Panc1 (cell line): ENCODE measurements at regions not wholly inside any gene's neighbourhood (a gene's known extent, or its start where the extent isn't known, plus 50 kb on each side); places are given as distances from the start of the nearest gene placed in this dataset.

Experiments
- ATAC-seq: fragments of 200-7000 bp; cut with Tn5 transposase; 2 replicates; pipeline ENCODE4 v1.9.1; 2020; ENCODE audit warnings: mild to moderate bottlenecking, moderate library complexity
- BruUV-seq: library from RNA; stranded (reverse); fragments of 400-500 nt; replicated peaks from 2 replicates; lab custom pipeline; 2021; lab: Mats Ljungman, UMichigan
- CTCF ChIA-PET: fragments of 300-600 bp; sonication (Branson Sonifier 250); formaldehyde crosslinking; loops from one replicate; lab custom pipeline; 2022; ENCODE audit warnings: antibody characterized with exemption; lab: Charles Lee
- POLR2A ChIA-PET: fragments of 300-600 bp; sonication (Branson Sonifier 250); formaldehyde crosslinking; loops from one replicate; lab custom pipeline; 2022; ENCODE audit warnings: antibody characterized with exemption; lab: Charles Lee
- DNase-seq: peaks from one replicate; pipeline ENCODE4 v3.0.0-alpha.2; 2010; ENCODE audit warnings: low read depth, low spot score
- H3K27ac ChIP-seq: 2 replicates; pipeline ENCODE4 v1.5.1; 2011; ENCODE audit warnings: mild to moderate bottlenecking, low read length, inconsistent platforms
- H3K27me3 ChIP-seq: fragments of 200-500 bp; sonication (Bioruptor generic); 2 replicates; pipeline ENCODE4 v1.6.0; 2014; ENCODE audit warnings: low read length, inconsistent platforms; ENCODE audit not compliant: control insufficient read depth, insufficient read depth
- H3K36me3 ChIP-seq: fragments of 200-500 bp; sonication (Bioruptor generic); 2 replicates; pipeline ENCODE4 v1.5.1; 2014; ENCODE audit warnings: inconsistent platforms, mild to moderate bottlenecking, low read length, moderate library complexity; ENCODE audit not compliant: control insufficient read depth, insufficient read depth
- H3K4me1 ChIP-seq: 2 replicates; pipeline ENCODE4 v1.5.1; 2011; ENCODE audit warnings: inconsistent platforms, mild to moderate bottlenecking, low read length, moderate library complexity; ENCODE audit not compliant: control insufficient read depth, insufficient read depth
- H3K4me3 ChIP-seq, 2 experiments: 2 replicates each; pipeline ENCODE4 v1.5.1; 2011 to 2012; ENCODE audit warnings: low read depth in 2 of 2, low read length in 2 of 2, mild to moderate bottlenecking in 2 of 2, inconsistent platforms in 1 of 2, moderate library complexity in 1 of 2
- H3K9me3 ChIP-seq: fragments of 200-500 bp; sonication (Bioruptor generic); 2 replicates; pipeline ENCODE4 v1.5.1; 2014; ENCODE audit warnings: low read depth, mild to moderate bottlenecking, inconsistent platforms, low read length, moderate library complexity; ENCODE audit not compliant: control insufficient read depth, insufficient read depth
- POLR2AphosphoS5 ChIP-seq: IDR thresholded peaks from 2 replicates; pipeline ENCODE4 v1.6.1; 2012; ENCODE audit warnings: mild to moderate bottlenecking, low read depth, low read length, moderate library complexity
- SIN3A ChIP-seq: IDR thresholded peaks from 2 replicates; pipeline ENCODE4 v1.6.1; 2012; ENCODE audit warnings: low read depth, mild to moderate bottlenecking, low read length, moderate library complexity, borderline replicate concordance; ENCODE audit not compliant: insufficient read depth
- TCF7L2 ChIP-seq: IDR thresholded peaks from 2 replicates; pipeline ENCODE4 v1.6.1; 2011; ENCODE audit warnings: mild to moderate bottlenecking, low read depth, low read length, inconsistent platforms
- in situ Hi-C: cut with HindIII; loops from 2 replicates; pipeline ENCODE4 v1.10.0; 2016; ENCODE audit warnings: low sequenced_read_pairs, low pct_unique_long_range_greater_than_20kb
- intact Hi-C: fragments of 100-400 bp; cut with micrococcal nuclease; formaldehyde crosslinking; loops from one replicate; pipeline ENCODE4 v1.10.0; 2022; ENCODE audit not compliant: unreplicated experiment
- TF ChIP-seq, protein P1 (sequence below): fragments of 450-650 bp; IDR thresholded peaks from 2 replicates; pipeline ENCODE4 v1.5.1; 2017; ENCODE audit warnings: mild to moderate bottlenecking
- TF ChIP-seq, protein P2 (sequence below), 2 experiments: IDR thresholded peaks; 2 replicates each; pipeline ENCODE4 v1.6.1; 2011 to 2012; ENCODE audit warnings: low read depth in 2 of 2, control low read depth in 1 of 2, low read length in 1 of 2, mild to moderate bottlenecking in 1 of 2, moderate library complexity in 1 of 2; ENCODE audit not compliant: insufficient read depth in 1 of 2

DNA sequence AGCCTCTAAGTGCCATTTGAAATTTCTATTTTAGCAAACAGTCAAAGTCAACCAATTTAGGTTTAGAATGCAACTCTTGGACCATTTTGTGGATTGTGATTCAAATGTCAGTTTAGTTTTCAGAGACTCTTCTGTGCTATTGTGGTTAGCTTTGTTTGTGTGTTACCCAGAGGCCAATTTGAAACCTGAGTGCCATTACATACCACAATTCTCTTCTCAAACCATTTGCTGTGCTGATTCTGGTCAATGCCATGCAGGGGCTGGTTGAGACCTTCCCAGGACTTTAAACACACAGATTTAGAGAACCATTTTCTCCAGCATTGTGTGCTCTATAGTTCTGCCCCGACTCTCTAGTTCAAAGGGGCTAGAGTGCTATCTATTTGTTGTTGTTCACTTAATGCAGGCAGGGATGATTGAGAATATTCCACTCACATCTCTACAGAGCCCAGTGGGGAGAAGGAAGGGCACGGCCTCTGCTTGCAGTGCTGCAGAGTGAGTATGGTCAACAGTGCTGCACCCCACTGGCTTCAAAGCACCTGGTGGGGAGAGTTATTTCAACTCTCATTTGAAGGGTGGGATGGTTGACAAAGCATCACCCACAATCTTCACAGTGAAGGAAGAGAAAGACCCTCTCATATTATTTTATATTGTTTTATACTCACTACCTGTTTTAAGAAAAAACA is 738.2 kb downstream of the COL12A1 start:
- ATAC-seq (no peak), DNase-seq (no peak)
- H3K27me3 ChIP-seq = no peaks in the 10 kb centered on the region
- ChIA-PET CTCF (no interaction called here), POLR2A (no interaction called here)
- TF ChIP-seq TCF7L2 (no peak), SIN3A (no peak), POLR2AphosphoS5 (no peak)
- TF ChIP-seq, protein P1, sequence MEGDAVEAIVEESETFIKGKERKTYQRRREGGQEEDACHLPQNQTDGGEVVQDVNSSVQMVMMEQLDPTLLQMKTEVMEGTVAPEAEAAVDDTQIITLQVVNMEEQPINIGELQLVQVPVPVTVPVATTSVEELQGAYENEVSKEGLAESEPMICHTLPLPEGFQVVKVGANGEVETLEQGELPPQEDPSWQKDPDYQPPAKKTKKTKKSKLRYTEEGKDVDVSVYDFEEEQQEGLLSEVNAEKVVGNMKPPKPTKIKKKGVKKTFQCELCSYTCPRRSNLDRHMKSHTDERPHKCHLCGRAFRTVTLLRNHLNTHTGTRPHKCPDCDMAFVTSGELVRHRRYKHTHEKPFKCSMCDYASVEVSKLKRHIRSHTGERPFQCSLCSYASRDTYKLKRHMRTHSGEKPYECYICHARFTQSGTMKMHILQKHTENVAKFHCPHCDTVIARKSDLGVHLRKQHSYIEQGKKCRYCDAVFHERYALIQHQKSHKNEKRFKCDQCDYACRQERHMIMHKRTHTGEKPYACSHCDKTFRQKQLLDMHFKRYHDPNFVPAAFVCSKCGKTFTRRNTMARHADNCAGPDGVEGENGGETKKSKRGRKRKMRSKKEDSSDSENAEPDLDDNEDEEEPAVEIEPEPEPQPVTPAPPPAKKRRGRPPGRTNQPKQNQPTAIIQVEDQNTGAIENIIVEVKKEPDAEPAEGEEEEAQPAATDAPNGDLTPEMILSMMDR = no peak
- TF ChIP-seq, protein P2, sequence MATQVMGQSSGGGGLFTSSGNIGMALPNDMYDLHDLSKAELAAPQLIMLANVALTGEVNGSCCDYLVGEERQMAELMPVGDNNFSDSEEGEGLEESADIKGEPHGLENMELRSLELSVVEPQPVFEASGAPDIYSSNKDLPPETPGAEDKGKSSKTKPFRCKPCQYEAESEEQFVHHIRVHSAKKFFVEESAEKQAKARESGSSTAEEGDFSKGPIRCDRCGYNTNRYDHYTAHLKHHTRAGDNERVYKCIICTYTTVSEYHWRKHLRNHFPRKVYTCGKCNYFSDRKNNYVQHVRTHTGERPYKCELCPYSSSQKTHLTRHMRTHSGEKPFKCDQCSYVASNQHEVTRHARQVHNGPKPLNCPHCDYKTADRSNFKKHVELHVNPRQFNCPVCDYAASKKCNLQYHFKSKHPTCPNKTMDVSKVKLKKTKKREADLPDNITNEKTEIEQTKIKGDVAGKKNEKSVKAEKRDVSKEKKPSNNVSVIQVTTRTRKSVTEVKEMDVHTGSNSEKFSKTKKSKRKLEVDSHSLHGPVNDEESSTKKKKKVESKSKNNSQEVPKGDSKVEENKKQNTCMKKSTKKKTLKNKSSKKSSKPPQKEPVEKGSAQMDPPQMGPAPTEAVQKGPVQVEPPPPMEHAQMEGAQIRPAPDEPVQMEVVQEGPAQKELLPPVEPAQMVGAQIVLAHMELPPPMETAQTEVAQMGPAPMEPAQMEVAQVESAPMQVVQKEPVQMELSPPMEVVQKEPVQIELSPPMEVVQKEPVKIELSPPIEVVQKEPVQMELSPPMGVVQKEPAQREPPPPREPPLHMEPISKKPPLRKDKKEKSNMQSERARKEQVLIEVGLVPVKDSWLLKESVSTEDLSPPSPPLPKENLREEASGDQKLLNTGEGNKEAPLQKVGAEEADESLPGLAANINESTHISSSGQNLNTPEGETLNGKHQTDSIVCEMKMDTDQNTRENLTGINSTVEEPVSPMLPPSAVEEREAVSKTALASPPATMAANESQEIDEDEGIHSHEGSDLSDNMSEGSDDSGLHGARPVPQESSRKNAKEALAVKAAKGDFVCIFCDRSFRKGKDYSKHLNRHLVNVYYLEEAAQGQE (IDR thresholded peaks at IDR 0.05; ENCODE audit: insufficient read depth in 1 of 2, low read depth in 2 of 2, low read length in 1 of 2) = no peak
- no peak overlapping the region for H3K27ac ChIP-seq
- H3K9me3 ChIP-seq = no peaks in the 10 kb centered on the region
- no peaks in the 10 kb centered on the region for H3K36me3 ChIP-seq
- no peak overlapping the region for H3K4me3 ChIP-seq
- BruUV-seq = no TSS peak
- H3K4me1 ChIP-seq = no peaks in the 10 kb centered on the region
- in situ Hi-C loops (no loop called here), intact Hi-C loops (no loop called here)

DNA sequence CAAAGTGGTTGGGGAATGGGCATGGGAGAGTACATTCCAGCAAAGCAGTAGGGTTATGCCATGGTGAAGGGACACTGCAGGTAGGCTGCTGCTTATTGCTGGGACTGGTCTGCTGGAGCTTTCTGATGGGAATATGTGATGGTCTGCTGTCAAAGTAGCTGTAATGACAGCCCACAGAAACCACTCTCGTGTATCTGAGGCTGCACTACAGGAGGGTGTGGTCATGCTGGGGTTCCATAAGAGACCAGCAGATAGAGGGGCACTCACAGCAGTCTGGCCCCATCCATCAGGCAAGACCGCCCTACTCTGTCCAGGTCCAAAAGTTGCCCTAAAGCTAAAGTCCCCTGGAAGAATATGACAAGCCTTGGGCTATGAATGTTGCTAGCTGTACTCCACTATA is 739.3 kb downstream of the COL12A1 start:
- Histone ChIP-seq H3K27ac (no peak overlapping the region), H3K9me3 (no peaks in the 10 kb centered on the region), H3K27me3 (no peaks in the 10 kb centered on the region), H3K4me3 (no peak overlapping the region), H3K36me3 (no peaks in the 10 kb centered on the region), H3K4me1 (no peaks in the 10 kb centered on the region)
- intact Hi-C loops (no loop called here), in situ Hi-C loops (no loop called here)
- ChIA-PET CTCF (no interaction called here), POLR2A (no interaction called here)
- TF ChIP-seq, protein P1 = no peak
- ATAC-seq = no peak
- BruUV-seq = no TSS peak
- no peak for DNase-seq
